Neural crest cell (in vitro differentiated cells): ENCODE measurements at regions not wholly inside any gene's neighbourhood (a gene's known extent, or its start where the extent isn't known, plus 50 kb on each side); places are given as distances from the start of the nearest gene placed in this dataset.

Experiments
- DNase-seq: peaks from one replicate; pipeline ENCODE4 v3.0.0; 2021; ENCODE audit warnings: low read depth, mixed read lengths, low spot score
- H3K27ac Mint-ChIP-seq: one replicate; pipeline ENCODE4 v1.8.0; 2021; ENCODE audit warnings: mild to moderate bottlenecking, mixed read lengths; ENCODE audit not compliant: unreplicated experiment
- H3K27me3 Mint-ChIP-seq: 2 replicates; pipeline ENCODE4 v1.8.0; 2021; ENCODE audit warnings: low read depth, mild to moderate bottlenecking, mixed read lengths
- H3K36me3 Mint-ChIP-seq: 2 replicates; pipeline ENCODE4 v1.8.0; 2021; ENCODE audit warnings: low read depth, mild to moderate bottlenecking, mixed read lengths
- H3K4me1 Mint-ChIP-seq: 2 replicates; pipeline ENCODE4 v1.8.0; 2021; ENCODE audit warnings: mixed read lengths
- H3K4me3 Mint-ChIP-seq: one replicate; pipeline ENCODE4 v1.8.0; 2021; ENCODE audit warnings: mild to moderate bottlenecking, mixed read lengths
- H3K9me3 Mint-ChIP-seq: 2 replicates; pipeline ENCODE4 v1.8.0; 2021; ENCODE audit warnings: mixed read lengths
- CTCF ChIP-seq: fragments of 200-600 bp; sonication (generic); conservative IDR thresholded peaks from 2 replicates; pipeline ENCODE4 v1.5.0; 2021; ENCODE audit warnings: antibody characterized with exemption, mild to moderate bottlenecking

GRCh38 chr15:97045666-97046421 lies 715.3 kb downstream of the NR2F2 start:
- H3K4me1 Mint-ChIP-seq = peaks cover 11% of the 10 kb centered on the region
- H3K27me3 Mint-ChIP-seq = no peaks in the 10 kb centered on the region
- H3K36me3 Mint-ChIP-seq = peaks cover under 1% of the 10 kb centered on the region
- H3K27ac Mint-ChIP-seq = peak overlapping the region; percentile 79
- no peak for DNase-seq
- no peak overlapping the region for H3K4me3 Mint-ChIP-seq
- H3K9me3 Mint-ChIP-seq = peaks cover 11% of the 10 kb centered on the region
- no peak for TF ChIP-seq CTCF

- Mint-ChIP-seq H3K4me1 (no peaks in the 10 kb centered on the region), H3K4me3 (no peak overlapping the region), H3K27ac (no peak overlapping the region), H3K27me3 (no peaks in the 10 kb centered on the region), H3K36me3 (no peaks in the 10 kb centered on the region), H3K9me3 (peaks cover 6% of the 10 kb centered on the region)
- TF ChIP-seq CTCF = no peak
- no peak for DNase-seq
These were observed 722.0 kb downstream of the NR2F2 start for GRCh38 chr15:97052513-97052912.

- H3K27ac Mint-ChIP-seq = no peak overlapping the region
- DNase-seq = no peak
- H3K4me1 Mint-ChIP-seq = no peaks in the 10 kb centered on the region
- H3K36me3 Mint-ChIP-seq = no peaks in the 10 kb centered on the region
- no peaks in the 10 kb centered on the region for H3K27me3 Mint-ChIP-seq
- TF ChIP-seq CTCF = no peak
- H3K9me3 Mint-ChIP-seq = peaks cover 6% of the 10 kb centered on the region
- H3K4me3 Mint-ChIP-seq = no peak overlapping the region
These were observed 723.1 kb downstream of the NR2F2 start for GRCh38 chr15:97053635-97054034.

- no peak overlapping the region for H3K27ac Mint-ChIP-seq
- H3K36me3 Mint-ChIP-seq = no peaks in the 10 kb centered on the region
- no peak for TF ChIP-seq CTCF
- no peaks in the 10 kb centered on the region for H3K4me1 Mint-ChIP-seq
- DNase-seq = no peak
- no peak overlapping the region for H3K4me3 Mint-ChIP-seq
- no peaks in the 10 kb centered on the region for H3K27me3 Mint-ChIP-seq
- H3K9me3 Mint-ChIP-seq = no peaks in the 10 kb centered on the region
These were observed 727.0 kb downstream of the NR2F2 start for GRCh38 chr15:97057503-97057902.

GRCh38 chr15:97059281-97059680 lies 728.8 kb downstream of the NR2F2 start:
- no peak overlapping the region for H3K4me3 Mint-ChIP-seq
- DNase-seq = no peak
- no peaks in the 10 kb centered on the region for H3K4me1 Mint-ChIP-seq
- no peak overlapping the region for H3K27ac Mint-ChIP-seq
- TF ChIP-seq CTCF = no peak
- no peaks in the 10 kb centered on the region for H3K27me3 Mint-ChIP-seq
- no peaks in the 10 kb centered on the region for H3K9me3 Mint-ChIP-seq
- H3K36me3 Mint-ChIP-seq = no peaks in the 10 kb centered on the region
